Prostate gland (tissue), 2 donors: ENCODE measurements at regions not wholly inside any gene's neighbourhood (a gene's known extent, or its start where the extent isn't known, plus 50 kb on each side); places are given as distances from the start of the nearest gene placed in this dataset.
"Not testable (repeated sequence)": the region's sequence is repeated elsewhere in the genome, so short reads cannot be mapped to it uniquely, and the experiment has no call there.

Source experiments
- DNase-seq: peaks from one replicate; pipeline ENCODE4 v3.0.0-alpha.2; 2019; ENCODE audit warnings: low spot score
- H3K27ac ChIP-seq, 2 donors: fragments of 200-600 bp; sonication (generic); 2 replicates each; pipeline ENCODE4 v1.5.1; 2017 to 2019
- H3K27me3 ChIP-seq: fragments of 200-600 bp; sonication (generic); replicated peaks from 2 replicates; pipeline ENCODE4 v1.5.1; 2019; ENCODE audit not compliant: insufficient read depth
- H3K36me3 ChIP-seq, 2 donors: fragments of 200-600 bp; sonication (generic); 1 replicate in 1 of 2; 2 replicates in 1 of 2; pipeline versions ENCODE4 v1.5.1 to v1.8.1; 2017 to 2019
- H3K4me1 ChIP-seq: fragments of 200-600 bp; sonication (generic); replicated peaks from 2 replicates; pipeline ENCODE4 v1.5.1; 2019
- H3K4me3 ChIP-seq, 2 donors: fragments of 200-600 bp; sonication (generic); 2 replicates each; pipeline ENCODE4 v1.5.1; 2017 to 2019
- H3K9me3 ChIP-seq: fragments of 200-600 bp; sonication (generic); 2 replicates; pipeline ENCODE4 v1.5.1; 2017
- CTCF ChIP-seq, 4 experiments: fragments of 200-600 bp in 2 of 4; fragments of 450-650 bp in 2 of 4; sonication (generic) in 2 of 4; IDR thresholded peaks; 1 replicate in 3 of 4; 2 replicates in 1 of 4; pipeline ENCODE4 v1.5.1; 2016 to 2019; ENCODE audit warnings: antibody characterized with exemption in 4 of 4, mild to moderate bottlenecking in 2 of 4, moderate library complexity in 2 of 4
- POLR2A ChIP-seq: fragments of 450-650 bp; IDR thresholded peaks from one replicate; pipeline ENCODE4 v1.6.1; 2016; ENCODE audit warnings: antibody characterized with exemption, mild to moderate bottlenecking
- POLR2AphosphoS5 ChIP-seq: sonication (generic); formaldehyde crosslinking; IDR thresholded peaks from one replicate; pipeline ENCODE4 v1.6.1; 2017; ENCODE audit warnings: antibody characterized with exemption
- WGBS: methylation state at CpG from one replicate; pipeline ENCODE4 v1.1.5; 2018; 5-methylcytosine and 5-hydroxymethylcytosine counted together
- intact Hi-C: fragments of 100-400 bp; cut with DNase I; formaldehyde crosslinking; loops from one replicate; pipeline ENCODE4 v1.14.2; 2022

- no CpG with 5 or more reads among the region's 20 CpGs for WGBS
- DNase-seq, H3K36me3 ChIP-seq, H3K9me3 ChIP-seq, H3K27me3 ChIP-seq, H3K4me1 ChIP-seq, intact Hi-C loops, H3K4me3 ChIP-seq, H3K27ac ChIP-seq: not testable (repeated sequence)
These were observed 55.2 kb downstream of the GOLGA8B start for GRCh38 chr15:34528055-34528754.

- H3K36me3 ChIP-seq, H3K4me3 ChIP-seq, intact Hi-C loops, H3K4me1 ChIP-seq, H3K27ac ChIP-seq, DNase-seq, H3K27me3 ChIP-seq, H3K9me3 ChIP-seq: not testable (repeated sequence)
- WGBS: no CpG with 5 or more reads among the region's 13 CpGs
These were observed 55.8 kb downstream of the GOLGA8B start for GRCh38 chr15:34527641-34528040.

- DNase-seq, H3K9me3 ChIP-seq, H3K4me3 ChIP-seq, H3K27ac ChIP-seq, intact Hi-C loops, H3K27me3 ChIP-seq, H3K36me3 ChIP-seq, H3K4me1 ChIP-seq: not testable (repeated sequence)
- 53% methylated on average over 7 of the region's 12 CpGs for WGBS
- TF ChIP-seq CTCF (IDR thresholded peaks at IDR 0.05): peak in 1 of 4 experiments; percentile 20
These were observed 59.6 kb downstream of the GOLGA8B start for GRCh38 chr15:34523849-34524248.

GRCh38 chr15:34522601-34523000, 60.9 kb downstream of the GOLGA8B start:
- H3K9me3 ChIP-seq, H3K36me3 ChIP-seq, H3K4me1 ChIP-seq, H3K27ac ChIP-seq, intact Hi-C loops, H3K27me3 ChIP-seq, H3K4me3 ChIP-seq, DNase-seq: not testable (repeated sequence)
- WGBS: 82% methylated on average over 8 of the region's 12 CpGs

GRCh38 chr15:34521802-34522485, 61.5 kb downstream of the GOLGA8B start:
- H3K9me3 ChIP-seq, DNase-seq, H3K4me1 ChIP-seq, intact Hi-C loops, H3K27ac ChIP-seq, H3K36me3 ChIP-seq, H3K27me3 ChIP-seq, H3K4me3 ChIP-seq: not testable (repeated sequence)
- 56% methylated on average over 9 of the region's 10 CpGs for WGBS

GRCh38 chr15:34520566-34520965, 62.9 kb downstream of the GOLGA8B start:
- intact Hi-C loops: no loop called here
- TF ChIP-seq CTCF (IDR thresholded peaks at IDR 0.05) (no peak), POLR2AphosphoS5 (no peak), POLR2A (no peak)
- H3K4me3 ChIP-seq: no peak overlapping the region
- no peak for DNase-seq
- no peaks in the 10 kb centered on the region for H3K27me3 ChIP-seq
- H3K9me3 ChIP-seq: no peaks in the 10 kb centered on the region
- H3K4me1 ChIP-seq: no peaks in the 10 kb centered on the region
- 80% methylated on average over 11 of the region's 11 CpGs for WGBS
- no peaks in the 10 kb centered on the region for H3K36me3 ChIP-seq
- H3K27ac ChIP-seq: no peak overlapping the region

- H3K4me3 ChIP-seq, intact Hi-C loops, H3K27me3 ChIP-seq, DNase-seq, H3K36me3 ChIP-seq, H3K9me3 ChIP-seq, H3K4me1 ChIP-seq, H3K27ac ChIP-seq: not testable (repeated sequence)
- 84% methylated on average over 7 of the region's 7 CpGs for WGBS
These were observed 63.4 kb downstream of the GOLGA8B start for GRCh38 chr15:34520010-34520409.
